ENCODE measurements at regions not wholly inside any gene's neighbourhood (a gene's known extent, or its start where the extent isn't known, plus 50 kb on each side); places are given as distances from the start of the nearest gene placed in this dataset.

- no peak for DNase-seq (ENCODE audit: low read depth)
- no peaks in the 10 kb centered on the region for H3K27me3 ChIP-seq (ENCODE audit: control insufficient read depth, insufficient read depth, low read length)
- no peak for TF ChIP-seq CTCF (IDR thresholded peaks at IDR 0.05; ENCODE audit: insufficient read depth, low read length, poor library complexity, severe bottlenecking)
- no peak overlapping the region for H3K4me3 ChIP-seq (ENCODE audit: low read depth, low read length)
- H3K36me3 ChIP-seq (ENCODE audit: control insufficient read depth, insufficient read depth, low read length): no peaks in the 10 kb centered on the region
These were observed 107.3 kb upstream of the SERP2 start for GRCh38 chr13:44266305-44266704.

- H3K27me3 ChIP-seq (ENCODE audit: control insufficient read depth, insufficient read depth, low read length): no peaks in the 10 kb centered on the region
- H3K4me3 ChIP-seq (ENCODE audit: low read depth, low read length): no peak overlapping the region
- no peak for DNase-seq (ENCODE audit: low read depth)
- no peaks in the 10 kb centered on the region for H3K36me3 ChIP-seq (ENCODE audit: control insufficient read depth, insufficient read depth, low read length)
- no peak for TF ChIP-seq CTCF (IDR thresholded peaks at IDR 0.05; ENCODE audit: insufficient read depth, low read length, poor library complexity, severe bottlenecking)
These were observed 106.9 kb upstream of the SERP2 start for GRCh38 chr13:44266772-44267171.

- Histone ChIP-seq H3K36me3 (ENCODE audit: control insufficient read depth, insufficient read depth, low read length) (no peaks in the 10 kb centered on the region), H3K27me3 (ENCODE audit: control insufficient read depth, insufficient read depth, low read length) (no peaks in the 10 kb centered on the region), H3K4me3 (ENCODE audit: low read depth, low read length) (no peak overlapping the region)
- DNase-seq (ENCODE audit: low read depth): no peak
- TF ChIP-seq CTCF (IDR thresholded peaks at IDR 0.05; ENCODE audit: insufficient read depth, low read length, poor library complexity, severe bottlenecking): no peak
These were observed 106.4 kb upstream of the SERP2 start for GRCh38 chr13:44267203-44267602.

GRCh38 chr13:44267980-44268379, 105.6 kb upstream of the SERP2 start:
- no peak for TF ChIP-seq CTCF (IDR thresholded peaks at IDR 0.05; ENCODE audit: insufficient read depth, low read length, poor library complexity, severe bottlenecking)
- H3K27me3 ChIP-seq (ENCODE audit: control insufficient read depth, insufficient read depth, low read length): no peaks in the 10 kb centered on the region
- DNase-seq (ENCODE audit: low read depth): no peak
- H3K4me3 ChIP-seq (ENCODE audit: low read depth, low read length): no peak overlapping the region
- H3K36me3 ChIP-seq (ENCODE audit: control insufficient read depth, insufficient read depth, low read length): no peaks in the 10 kb centered on the region

- no peaks in the 10 kb centered on the region for H3K27me3 ChIP-seq (ENCODE audit: control insufficient read depth, insufficient read depth, low read length)
- DNase-seq (ENCODE audit: low read depth): no peak
- TF ChIP-seq CTCF (IDR thresholded peaks at IDR 0.05; ENCODE audit: insufficient read depth, low read length, poor library complexity, severe bottlenecking): no peak
- no peak overlapping the region for H3K4me3 ChIP-seq (ENCODE audit: low read depth, low read length)
- H3K36me3 ChIP-seq (ENCODE audit: control insufficient read depth, insufficient read depth, low read length): no peaks in the 10 kb centered on the region
These were observed 104.6 kb upstream of the SERP2 start for GRCh38 chr13:44268980-44269379.

GRCh38 chr13:44270150-44270549, 103.5 kb upstream of the SERP2 start:
- no peak for TF ChIP-seq CTCF (IDR thresholded peaks at IDR 0.05; ENCODE audit: insufficient read depth, low read length, poor library complexity, severe bottlenecking)
- DNase-seq (ENCODE audit: low read depth): no peak
- no peaks in the 10 kb centered on the region for H3K36me3 ChIP-seq (ENCODE audit: control insufficient read depth, insufficient read depth, low read length)
- H3K27me3 ChIP-seq (ENCODE audit: control insufficient read depth, insufficient read depth, low read length): no peaks in the 10 kb centered on the region
- no peak overlapping the region for H3K4me3 ChIP-seq (ENCODE audit: low read depth, low read length)
